NCI-H1092 (cell line): ENCODE measurements at regions not wholly inside any gene's neighbourhood (a gene's known extent, or its start where the extent isn't known, plus 50 kb on each side); places are given as distances from the start of the nearest gene placed in this dataset.

Experiments
- DNase-seq: peaks from one replicate; lab custom pipeline; 2025; lab: John Stamatoyannopoulos, UW

DNA sequence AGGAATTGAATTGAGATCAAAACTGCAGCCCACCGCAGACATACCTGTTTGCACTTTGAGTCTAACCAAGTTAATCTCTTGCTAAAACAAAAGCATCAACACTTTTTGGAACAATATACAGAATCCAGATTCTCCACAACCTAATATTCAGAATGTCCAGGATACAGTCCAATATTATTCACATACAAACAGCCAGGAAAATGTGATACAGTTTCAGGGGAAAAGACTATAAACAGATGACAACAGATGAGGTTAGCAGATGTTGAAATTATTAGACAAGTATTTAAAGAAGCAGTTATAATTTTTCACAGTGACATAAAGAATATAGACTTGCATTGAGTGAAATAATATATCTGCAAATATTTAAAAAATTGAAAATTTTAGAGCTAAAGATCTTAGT, 678.1 kb upstream of the CXADR start:
- no peak for DNase-seq

DNA sequence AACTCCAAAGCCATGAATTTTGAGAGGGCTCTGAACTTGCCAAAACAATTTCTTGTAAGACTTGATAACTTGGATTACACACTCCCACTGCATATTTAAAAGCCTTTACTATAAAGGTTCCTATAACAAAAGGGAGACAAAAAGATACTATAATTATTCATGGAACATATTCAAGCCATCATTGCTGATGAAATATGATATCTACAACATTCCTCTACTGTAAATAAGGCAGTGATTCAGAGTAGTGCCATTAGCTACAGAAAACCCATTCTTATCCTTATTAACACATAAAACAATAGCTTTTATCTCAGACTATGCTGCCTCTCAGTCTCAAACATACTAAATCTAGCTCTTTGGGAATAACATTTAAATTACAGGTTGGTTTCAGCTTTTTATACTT, 675.5 kb upstream of the CXADR start:
- no peak for DNase-seq

GRCh38 chr21:16837721-16838120, 675.1 kb upstream of the CXADR start:
- DNase-seq = no peak

DNA sequence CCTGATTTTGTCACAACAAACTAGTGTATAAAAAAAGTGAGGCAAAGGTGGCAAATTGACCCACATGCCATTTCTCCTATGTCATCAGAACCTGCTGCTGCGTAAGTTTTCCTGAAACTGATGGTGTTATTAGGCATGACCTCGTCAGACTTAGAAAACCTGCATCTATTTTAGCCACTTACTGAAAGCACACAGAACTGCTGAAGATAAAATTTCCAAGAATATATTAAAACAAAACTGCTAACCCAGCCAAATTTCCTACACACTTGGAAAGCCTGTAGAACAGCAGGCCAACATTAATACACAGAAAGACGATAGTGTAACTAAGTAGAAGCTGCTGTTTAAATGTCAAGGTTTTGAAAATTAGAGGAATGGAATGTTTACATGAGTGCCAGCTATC, 674.5 kb upstream of the CXADR start:
- DNase-seq = no peak

DNA sequence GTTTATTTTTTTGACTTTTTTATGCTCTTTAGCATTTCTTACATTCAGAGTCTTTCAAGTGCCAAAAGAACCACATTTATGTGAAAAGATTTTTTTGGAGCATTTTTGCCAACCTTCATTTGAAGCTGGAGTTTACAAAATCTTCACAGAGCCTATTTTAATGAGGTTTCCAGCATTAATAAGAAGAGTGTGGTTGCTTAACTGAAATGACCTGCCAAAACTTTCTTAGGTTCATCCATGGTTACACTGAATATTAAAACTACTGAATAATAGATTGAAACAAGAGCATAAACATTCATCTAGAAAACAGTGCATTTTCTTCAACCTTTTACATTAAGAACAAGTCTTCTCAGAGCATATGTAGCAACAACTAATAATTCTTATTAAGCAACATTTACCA, 672.3 kb upstream of the CXADR start:
- DNase-seq = no peak

GRCh38 chr21:16841975-16842695, 670.7 kb upstream of the CXADR start:
- DNase-seq = peak; percentile 37

DNA sequence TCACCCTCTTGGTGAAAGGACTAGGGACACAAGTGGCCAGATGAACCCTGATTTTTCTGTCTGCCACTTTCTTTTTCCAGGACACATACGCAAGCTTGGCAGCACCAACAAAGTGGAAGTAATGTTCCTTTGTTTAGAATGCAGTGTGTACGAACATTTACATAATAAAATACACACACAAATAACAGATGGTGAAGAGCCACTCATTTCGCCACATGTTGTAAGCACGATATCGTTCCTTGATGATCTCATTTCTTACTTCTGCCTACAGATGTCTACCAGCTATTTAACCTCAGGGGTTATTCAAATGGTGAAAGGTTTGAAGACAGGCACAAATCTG, 670.2 kb upstream of the CXADR start:
- no peak for DNase-seq

GRCh38 chr21:16847211-16847610, 665.6 kb upstream of the CXADR start:
- no peak for DNase-seq

- no peak for DNase-seq
Observed at GRCh38 chr21:16851054-16851453, 661.8 kb upstream of the CXADR start.

- no peak for DNase-seq
Observed at GRCh38 chr21:16855164-16855667, 657.6 kb upstream of the CXADR start.

GRCh38 chr21:16863362-16863905, 649.4 kb upstream of the CXADR start:
- DNase-seq = no peak

DNA sequence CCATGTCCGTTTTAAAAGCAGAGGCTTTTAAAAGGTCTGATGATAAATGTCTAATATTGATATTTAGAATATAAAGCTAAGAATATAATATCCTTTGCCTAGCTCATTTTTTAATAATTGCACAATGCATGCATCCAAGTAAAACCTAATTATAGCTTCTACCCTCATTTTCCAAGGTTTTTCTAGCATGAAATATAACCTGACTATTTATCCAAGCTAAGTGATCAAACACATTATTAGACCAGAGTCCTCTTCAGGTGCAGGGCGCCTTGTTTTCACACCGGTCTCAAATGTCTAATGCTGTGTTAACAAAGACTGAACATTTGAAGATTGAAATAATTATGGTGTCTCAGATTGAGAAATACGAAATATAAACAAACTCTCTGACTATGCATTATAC, 648.9 kb upstream of the CXADR start:
- peak; percentile 42 for DNase-seq

DNA sequence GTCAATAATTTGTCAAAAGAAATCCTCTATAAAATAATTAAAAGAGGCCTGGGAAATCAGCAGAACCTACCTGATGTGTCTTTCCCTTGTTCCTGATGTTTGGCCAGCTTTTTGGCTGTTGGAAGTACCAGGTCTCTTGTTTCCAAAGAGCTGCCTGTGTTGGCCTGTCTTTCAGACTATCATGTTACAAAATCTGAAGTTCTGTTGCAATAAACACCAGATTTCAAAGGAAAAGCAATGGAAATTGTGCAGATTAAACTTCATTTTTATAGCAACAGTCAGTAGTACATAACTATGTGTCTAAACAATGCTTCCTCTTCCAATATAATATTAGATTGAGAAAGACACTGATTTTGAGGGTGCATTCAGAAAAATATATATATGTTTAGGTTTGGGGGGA, 647.2 kb upstream of the CXADR start:
- DNase-seq = no peak

- no peak for DNase-seq
Observed at GRCh38 chr21:16866851-16867250, 646.0 kb upstream of the CXADR start.

GRCh38 chr21:16870103-16870502, 642.7 kb upstream of the CXADR start:
- DNase-seq = no peak

DNA sequence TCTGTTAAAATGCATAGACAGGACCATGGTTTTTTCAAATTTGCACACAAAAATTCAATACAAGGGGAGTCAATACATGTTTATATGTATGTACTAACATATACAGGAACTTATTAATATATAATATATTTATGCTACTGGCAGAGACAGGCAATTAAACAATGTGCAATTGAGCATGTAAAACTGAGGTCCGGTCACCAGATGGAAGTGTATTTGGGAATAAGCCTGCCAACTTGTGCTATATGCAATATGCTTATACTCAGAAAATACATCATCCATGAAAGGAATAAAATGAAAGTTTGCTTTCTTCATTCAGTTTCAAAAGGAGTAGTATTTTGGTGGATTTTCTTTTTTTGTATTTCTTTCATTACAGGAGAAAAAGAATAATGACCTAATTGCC, 640.2 kb upstream of the CXADR start:
- DNase-seq = no peak

DNA sequence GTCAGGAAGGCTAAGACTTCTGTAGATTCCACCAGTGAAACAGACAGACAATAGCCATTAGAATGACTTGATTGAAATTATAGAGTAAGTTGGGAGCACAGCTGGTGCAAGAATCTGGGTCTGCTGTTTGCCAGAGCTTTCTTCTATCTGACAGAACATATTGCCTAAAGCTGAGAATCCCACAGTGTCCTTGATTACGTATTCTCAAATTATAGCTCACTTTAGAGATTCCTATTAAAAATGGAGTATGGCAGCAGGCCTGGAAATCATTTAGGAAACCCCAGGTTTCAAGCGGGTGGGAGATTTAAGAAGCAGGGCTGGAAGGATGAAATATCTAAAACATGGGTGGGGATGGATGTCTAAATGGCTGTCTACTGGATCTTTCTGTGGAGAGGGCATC, 639.7 kb upstream of the CXADR start:
- no peak for DNase-seq

GRCh38 chr21:16873596-16873995, 639.2 kb upstream of the CXADR start:
- no peak for DNase-seq

DNA sequence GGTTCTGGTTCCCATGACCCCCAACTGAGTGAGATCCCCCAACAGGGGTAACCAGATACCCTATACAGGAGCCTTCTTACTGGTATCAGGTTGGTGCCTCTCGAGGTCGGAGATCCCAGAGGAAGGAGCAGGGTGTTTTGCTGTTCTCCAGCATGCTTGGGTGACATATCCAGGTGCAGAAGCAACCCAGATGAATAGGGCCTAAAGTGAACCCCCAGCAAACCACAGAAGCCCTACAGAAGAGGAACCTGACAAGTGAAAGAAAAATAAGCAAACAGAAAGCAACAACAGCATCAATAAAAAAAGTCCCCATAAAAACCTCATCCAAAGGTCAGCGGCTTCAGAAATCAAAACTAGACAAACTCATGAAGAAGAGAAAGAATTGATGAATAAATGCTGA, 633.4 kb upstream of the CXADR start:
- no peak for DNase-seq

DNA sequence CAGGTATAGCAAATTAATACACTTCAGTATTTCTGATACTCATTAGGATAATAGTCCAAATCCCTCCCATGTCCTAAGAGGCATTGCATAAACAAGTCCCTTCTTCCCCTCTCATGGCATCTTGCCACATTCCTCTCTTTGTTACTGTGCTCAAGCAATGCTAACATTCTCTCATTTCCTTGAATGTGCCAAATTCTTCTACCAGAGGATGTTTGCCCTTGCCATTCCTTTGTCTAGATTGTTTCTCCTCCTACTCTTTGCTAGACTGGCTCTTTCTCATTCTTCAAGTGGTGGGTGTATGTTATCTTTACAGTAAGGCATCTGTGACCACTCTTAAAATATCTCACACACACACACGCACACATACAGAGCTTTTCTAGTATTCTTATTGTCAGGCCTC, 621.0 kb upstream of the CXADR start:
- no peak for DNase-seq

DNA sequence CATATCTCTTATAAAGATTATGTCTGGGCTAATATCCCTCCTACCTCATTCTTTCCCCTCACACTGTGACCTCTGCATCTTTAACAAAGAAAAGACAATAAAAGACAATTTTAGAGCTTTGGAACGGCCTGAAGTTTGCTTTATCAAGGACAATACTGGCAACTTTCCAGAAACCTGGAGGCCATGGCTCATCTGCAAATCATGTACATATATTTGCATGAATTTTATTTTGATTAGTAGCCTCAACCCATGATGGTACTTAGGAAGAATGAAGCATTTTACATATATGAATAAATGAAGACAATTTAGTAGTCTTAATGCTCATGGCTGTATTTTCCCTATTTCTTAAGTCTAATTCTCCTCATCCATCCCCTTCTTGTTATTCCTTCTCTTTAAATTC, 612.2 kb upstream of the CXADR start:
- no peak for DNase-seq

GRCh38 chr21:16908077-16908476, 604.8 kb upstream of the CXADR start:
- DNase-seq = no peak

DNA sequence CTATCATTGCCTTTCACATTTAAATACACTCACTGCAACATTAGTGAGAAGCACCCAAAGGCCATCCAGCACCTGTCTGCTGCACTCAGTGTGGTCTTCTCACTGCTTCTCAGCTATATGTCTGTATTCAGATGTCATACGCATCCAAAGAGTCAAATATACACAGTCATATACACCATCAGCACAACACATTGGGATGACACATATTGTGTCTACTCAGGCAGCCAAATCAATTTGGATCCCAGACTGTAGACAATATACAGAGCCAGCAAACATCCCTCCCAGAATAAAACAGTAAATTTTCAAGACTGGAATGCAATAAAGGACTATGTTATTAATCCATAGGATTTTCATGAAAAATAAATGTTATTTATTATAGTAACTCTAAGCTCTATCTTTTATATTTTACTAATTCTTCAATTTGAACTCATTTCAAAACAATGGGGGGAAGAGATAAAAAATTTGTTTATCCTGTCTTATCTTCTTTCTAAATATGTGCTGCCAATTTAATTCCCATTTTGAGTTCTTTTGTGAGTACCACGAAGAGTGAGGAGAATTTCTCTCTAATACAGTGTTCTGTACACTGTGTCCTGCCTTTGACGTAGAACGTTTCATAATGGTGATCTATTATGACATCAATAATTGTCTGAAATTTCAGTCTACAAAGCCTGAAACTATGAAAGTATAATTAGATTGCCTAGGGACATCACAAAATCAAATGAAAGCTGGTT, 602.2 kb upstream of the CXADR start:
- DNase-seq = no peak
